ENCODE measurements at regions not wholly inside any gene's neighbourhood (a gene's known extent, or its start where the extent isn't known, plus 50 kb on each side); places are given as distances from the start of the nearest gene placed in this dataset.

- H3K4me3 ChIP-seq (replicated peaks in 1 of 2; ENCODE audit: low read depth in 2 of 2, low read length in 2 of 2) = no peak overlapping the region
- TF ChIP-seq CTCF (IDR thresholded peaks at IDR 0.05; ENCODE audit: low read depth, low read length) = no peak
- DNase-seq (ENCODE audit: low read depth in 2 of 2) = peak in 1 of 2 donors; percentile 47
These were observed 337.9 kb downstream of the CD83 start for GRCh38 chr6:14455427-14455826.

GRCh38 chr6:14455876-14456648 is 338.5 kb downstream of the CD83 start:
- TF ChIP-seq CTCF (IDR thresholded peaks at IDR 0.05; ENCODE audit: low read depth, low read length) = no peak

GRCh38 chr6:14456941-14457340 is 339.4 kb downstream of the CD83 start:
- DNase-seq (ENCODE audit: low read depth in 2 of 2) = no peak
- H3K4me3 ChIP-seq (replicated peaks in 1 of 2; ENCODE audit: low read depth in 2 of 2, low read length in 2 of 2) = no peak overlapping the region
- no peak for TF ChIP-seq CTCF (IDR thresholded peaks at IDR 0.05; ENCODE audit: low read depth, low read length)

More at GRCh38 chr6:14455876-14456648, 338.5 kb downstream of the CD83 start:
- no peak for DNase-seq (ENCODE audit: low read depth in 2 of 2)
- no peak overlapping the region for H3K4me3 ChIP-seq (replicated peaks in 1 of 2; ENCODE audit: low read depth in 2 of 2, low read length in 2 of 2)

GRCh38 chr6:14458669-14459266 is 341.2 kb downstream of the CD83 start:
- peak; percentile 89 to 93 for DNase-seq (ENCODE audit: low read depth in 2 of 2)
- no peak overlapping the region for H3K4me3 ChIP-seq (replicated peaks in 1 of 2; ENCODE audit: low read depth in 2 of 2, low read length in 2 of 2)
- TF ChIP-seq CTCF (IDR thresholded peaks at IDR 0.05; ENCODE audit: low read depth, low read length) = no peak

GRCh38 chr6:14459315-14459714 is 341.7 kb downstream of the CD83 start:
- H3K4me3 ChIP-seq (replicated peaks in 1 of 2; ENCODE audit: low read depth in 2 of 2, low read length in 2 of 2) = no peak overlapping the region
- no peak for TF ChIP-seq CTCF (IDR thresholded peaks at IDR 0.05; ENCODE audit: low read depth, low read length)
- no peak for DNase-seq (ENCODE audit: low read depth in 2 of 2)

GRCh38 chr6:14460556-14460955 is 343.0 kb downstream of the CD83 start:
- TF ChIP-seq CTCF (IDR thresholded peaks at IDR 0.05; ENCODE audit: low read depth, low read length) = no peak
- DNase-seq (ENCODE audit: low read depth in 2 of 2) = no peak
- H3K4me3 ChIP-seq (replicated peaks in 1 of 2; ENCODE audit: low read depth in 2 of 2, low read length in 2 of 2) = no peak overlapping the region
